SK-N-MC (cell line): ENCODE measurements at regions not wholly inside any gene's neighbourhood (a gene's known extent, or its start where the extent isn't known, plus 50 kb on each side); places are given as distances from the start of the nearest gene placed in this dataset.

ENCODE experiments used
- EZH2 ChIP-seq: fragments of 200-600 bp; sonication (generic); IDR thresholded peaks from one replicate; pipeline ENCODE4 v1.6.1; 2017; ENCODE audit warnings: antibody characterized with exemption
- POLR2AphosphoS5 ChIP-seq: IDR thresholded peaks from 2 replicates; pipeline ENCODE4 v1.6.1; 2012; ENCODE audit warnings: mild to moderate bottlenecking, low read depth, low read length, borderline replicate concordance

GRCh38 chr6:93568169-93568568 lies 148.8 kb upstream of the EPHA7 start:
- no peak for TF ChIP-seq EZH2
- TF ChIP-seq POLR2AphosphoS5: no peak
